ENCODE measurements at regions not wholly inside any gene's neighbourhood (a gene's known extent, or its start where the extent isn't known, plus 50 kb on each side); places are given as distances from the start of the nearest gene placed in this dataset.

- TF ChIP-seq CTCF (IDR thresholded peaks at IDR 0.05; ENCODE audit: low read length) (no peak), EZH2 (optimal IDR thresholded peaks at IDR 0.05; ENCODE audit: low read depth, low read length) (no peak), EZH2phosphoT487 (IDR thresholded peaks at IDR 0.05; ENCODE audit: low read length) (no peak)
Measured at GRCh38 chr1:162928141-162928540, 67.2 kb upstream of the CCDC190 start.

Measured in MM.1S (cell line).